IMR-90 (cell line): ENCODE measurements at regions not wholly inside any gene's neighbourhood (a gene's known extent, or its start where the extent isn't known, plus 50 kb on each side); places are given as distances from the start of the nearest gene placed in this dataset.

Experiments used
- ATAC-seq: fragments of 200-7000 bp; cut with Tn5 transposase; 2 replicates; pipeline ENCODE4 v1.9.1; 2020; ENCODE audit warnings: low read depth, mild to moderate bottlenecking, moderate library complexity
- BruUV-seq: library from RNA; stranded (reverse); fragments of 400-500 nt; replicated peaks from 2 replicates; lab custom pipeline; 2021; lab: Mats Ljungman, UMichigan
- CTCF ChIA-PET: fragments of 300-600 bp; formaldehyde crosslinking; extraction: SDS; loops from one replicate; lab custom pipeline; 2021; ENCODE audit warnings: antibody characterized with exemption; lab: Yijun Ruan, JAX
- POLR2A ChIA-PET: fragments of 300-600 bp; sonication (Branson Sonifier 250); formaldehyde crosslinking; loops from one replicate; lab custom pipeline; 2022; ENCODE audit warnings: antibody characterized with exemption; ENCODE audit not compliant: unreplicated experiment; lab: Charles Lee
- DNase-seq: peaks from one replicate; pipeline ENCODE4 v3.0.0; 2013
- H2AFZ ChIP-seq: replicated peaks from 2 replicates; pipeline ENCODE3; 2013; ENCODE audit warnings: low read length, mild to moderate bottlenecking; ENCODE audit not compliant: poor library complexity
- H2AK5ac ChIP-seq: 2 replicates; pipeline ENCODE4 v1.6.1; 2013; ENCODE audit warnings: low read depth, low read length, inconsistent platforms
- H2AK9ac ChIP-seq: replicated peaks from 2 replicates; pipeline ENCODE3; 2013; ENCODE audit warnings: mild to moderate bottlenecking, low read depth, low read length, moderate library complexity; ENCODE audit not compliant: poor library complexity
- H2BK120ac ChIP-seq: 2 replicates; pipeline ENCODE4 v1.6.1; 2013; ENCODE audit warnings: low read depth, low read length, inconsistent platforms
- H2BK15ac ChIP-seq: 3 replicates; pipeline ENCODE4 v1.6.1; 2013; ENCODE audit warnings: low read depth, low read length, inconsistent platforms
- H2BK20ac ChIP-seq: 2 replicates; pipeline ENCODE4 v1.6.1; 2013; ENCODE audit warnings: low read depth, mild to moderate bottlenecking, inconsistent platforms, low read length, moderate library complexity
- H2BK5ac ChIP-seq: 2 replicates; pipeline ENCODE4 v1.6.1; 2013; ENCODE audit warnings: mild to moderate bottlenecking, low read depth, low read length, inconsistent platforms; ENCODE audit not compliant: poor library complexity, severe bottlenecking
- H3K14ac ChIP-seq: replicated peaks from 2 replicates; pipeline ENCODE4 v1.6.1; 2013; ENCODE audit warnings: low read depth, low read length, inconsistent platforms
- H3K18ac ChIP-seq: 2 replicates; pipeline ENCODE4 v1.6.1; 2013; ENCODE audit warnings: low read depth, low read length, control low read depth
- H3K23ac ChIP-seq: 2 replicates; pipeline ENCODE4 v1.6.1; 2013; ENCODE audit warnings: low read depth, low read length, inconsistent platforms
- H3K27ac ChIP-seq: 2 replicates; pipeline ENCODE4 v1.5.1; 2013; ENCODE audit warnings: mild to moderate bottlenecking, control low read depth, low read length; ENCODE audit not compliant: insufficient read depth
- H3K27me3 ChIP-seq: 2 replicates; pipeline ENCODE4 v1.6.1; 2013; ENCODE audit warnings: low read length; ENCODE audit not compliant: control insufficient read depth, insufficient read depth
- H3K36me3 ChIP-seq: 2 replicates; pipeline ENCODE4 v1.6.1; 2013; ENCODE audit warnings: low read length, mixed read lengths; ENCODE audit not compliant: control insufficient read depth, insufficient read depth
- H3K4ac ChIP-seq: 2 replicates; pipeline ENCODE4 v1.6.1; 2013; ENCODE audit warnings: low read depth, low read length, inconsistent platforms
- H3K4me1 ChIP-seq: 2 replicates; pipeline ENCODE4 v1.6.1; 2013; ENCODE audit warnings: low read length, mixed read lengths; ENCODE audit not compliant: control insufficient read depth, insufficient read depth
- H3K4me2 ChIP-seq: 2 replicates; pipeline ENCODE4 v1.6.1; 2013; ENCODE audit warnings: low read depth, mild to moderate bottlenecking, control low read depth, low read length, moderate library complexity
- H3K4me3 ChIP-seq: 2 replicates; pipeline ENCODE4 v1.5.1; 2013; ENCODE audit warnings: low read depth, mild to moderate bottlenecking, control low read depth, low read length, moderate library complexity; ENCODE audit not compliant: insufficient read depth
- H3K56ac ChIP-seq: 2 replicates; pipeline ENCODE4 v1.6.1; 2013; ENCODE audit warnings: low read length, inconsistent platforms; ENCODE audit not compliant: insufficient read depth; ENCODE audit errors: extremely low read depth
- H3K79me1 ChIP-seq, 2 experiments: 2 replicates each; pipeline ENCODE4 v1.6.1; 2013; ENCODE audit warnings: low read length in 2 of 2, inconsistent platforms in 1 of 2, low read depth in 1 of 2
- H3K9ac ChIP-seq: 2 replicates; pipeline ENCODE4 v1.6.1; 2013; ENCODE audit warnings: low read depth, low read length, control low read depth
- H3K9me1 ChIP-seq: 2 replicates; pipeline ENCODE4 v1.6.1; 2013; ENCODE audit warnings: low read length, inconsistent platforms; ENCODE audit not compliant: insufficient read depth
- H3K9me3 ChIP-seq: 2 replicates; pipeline ENCODE4 v1.6.1; 2013; ENCODE audit warnings: low read length; ENCODE audit not compliant: control insufficient read depth, insufficient read depth
- H4K20me1 ChIP-seq: 2 replicates; pipeline ENCODE4 v1.6.1; 2013; ENCODE audit warnings: low read length, inconsistent platforms; ENCODE audit not compliant: insufficient read depth
- H4K5ac ChIP-seq: 2 replicates; pipeline ENCODE4 v1.6.1; 2013; ENCODE audit warnings: mild to moderate bottlenecking, low read depth, low read length, control low read depth
- H4K8ac ChIP-seq, 2 experiments: 2 replicates each; pipeline ENCODE4 v1.6.1; 2013; ENCODE audit warnings: low read depth in 2 of 2, low read length in 2 of 2, control low read depth in 1 of 2, inconsistent platforms in 1 of 2
- H4K91ac ChIP-seq: 2 replicates; pipeline ENCODE4 v1.6.1; 2013; ENCODE audit warnings: low read depth, low read length, inconsistent platforms; ENCODE audit not compliant: insufficient read depth
- CHD1 ChIP-seq: IDR thresholded peaks from 2 replicates; pipeline ENCODE4 v1.6.1; 2012; ENCODE audit warnings: low read depth, low read length, improper control_type of control experiment
- FOS ChIP-seq: fragments of 150-350 bp; IDR thresholded peaks from 2 replicates; pipeline ENCODE4 v1.6.1; 2016; ENCODE audit warnings: low read depth, low read length
- MAZ ChIP-seq: IDR thresholded peaks from 2 replicates; pipeline ENCODE4 v1.6.1; 2012; ENCODE audit warnings: low read depth, mild to moderate bottlenecking, low read length, improper control_type of control experiment, moderate library complexity, borderline replicate concordance
- MXI1 ChIP-seq: IDR thresholded peaks from 2 replicates; pipeline ENCODE4 v1.6.1; 2012; ENCODE audit warnings: low read depth, mild to moderate bottlenecking, low read length, moderate library complexity, borderline replicate concordance
- NFE2L2 ChIP-seq: fragments of 150-350 bp; IDR thresholded peaks from 2 replicates; pipeline ENCODE4 v1.6.1; 2016; ENCODE audit warnings: low read depth, mild to moderate bottlenecking, low read length
- RAD21 ChIP-seq: IDR thresholded peaks from 2 replicates; pipeline ENCODE4 v1.6.1; 2012; ENCODE audit warnings: low read length, improper control_type of control experiment
- WGBS, 2 experiments: methylation state at CpG; one replicate each; pipeline versions ENCODE4 v1.1.5 to v1.1.7; 2013; ENCODE audit warnings: missing lambda C conversion rate in 2 of 2; ENCODE audit not compliant: insufficient read length in 1 of 2; ENCODE audit errors: extremely low coverage in 2 of 2; 5-methylcytosine and 5-hydroxymethylcytosine counted together
- dilution Hi-C: fragments of 300-500 bp; cut with HindIII; formaldehyde crosslinking; loops from one replicate; pipeline ENCODE4 v1.14.3; 2018; ENCODE audit warnings: low sequenced_read_pairs; ENCODE audit not compliant: unreplicated experiment
- in situ Hi-C: fragments of 300-500 bp; cut with MboI; formaldehyde crosslinking; loops from 3 replicates; pipeline ENCODE4 v1.14.3; 2019; ENCODE audit warnings: low sequenced_read_pairs, inconsistent platforms, mixed read lengths
- intact Hi-C: fragments of 100-400 bp; cut with micrococcal nuclease; formaldehyde crosslinking; loops from 2 replicates; pipeline ENCODE4 v1.10.0; 2022

- in situ Hi-C loops, result no loop called here
- no peak for TF ChIP-seq NFE2L2
- TF ChIP-seq RAD21, result no peak
- no peak for TF ChIP-seq MAZ
- TF ChIP-seq CHD1, result no peak
- no peak for TF ChIP-seq FOS
- no peak for TF ChIP-seq MXI1
- CTCF ChIA-PET, result no interaction called here
Observed at GRCh38 chr13:39918620-39919236, 263.3 kb downstream of the COG6 start.

More at GRCh38 chr13:39918620-39919236, 263.3 kb downstream of the COG6 start:
- Histone ChIP-seq H3K18ac (no peak overlapping the region), H3K79me1 (no peaks in the 10 kb centered on the region), H4K8ac (no peak overlapping the region), H3K36me3 (no peaks in the 10 kb centered on the region), H2AFZ (no peak overlapping the region), H2BK20ac (no peak overlapping the region), H2BK120ac (no peak overlapping the region), H3K27ac (no peak overlapping the region), H3K23ac (no peak overlapping the region), H3K4me2 (no peak overlapping the region), H2AK5ac (no peak overlapping the region), H3K14ac (no peak overlapping the region), H2BK15ac (no peak overlapping the region), H3K9ac (no peak overlapping the region), H4K91ac (no peak overlapping the region), H3K4me1 (no peaks in the 10 kb centered on the region), H3K56ac (no peak overlapping the region), H2BK5ac (no peak overlapping the region), H3K27me3 (no peaks in the 10 kb centered on the region), H3K9me3 (no peaks in the 10 kb centered on the region), H3K4ac (no peak overlapping the region), H3K4me3 (no peak overlapping the region), H2AK9ac (no peak overlapping the region), H4K20me1 (no peaks in the 10 kb centered on the region), H4K5ac (no peak overlapping the region), H3K9me1 (no peaks in the 10 kb centered on the region)
- 60% methylated on average over 1 of the region's 5 CpGs; no CpG with 5 or more reads in 1 of the 2 experiments for WGBS, 2 experiments
- DNase-seq (no peak), ATAC-seq (no peak)
- no TSS peak for BruUV-seq
- intact Hi-C loops (no loop called here), dilution Hi-C loops (no loop called here)
- POLR2A ChIA-PET, result no interaction called here
